Panc1 (cell line): ENCODE measurements at regions not wholly inside any gene's neighbourhood (a gene's known extent, or its start where the extent isn't known, plus 50 kb on each side); places are given as distances from the start of the nearest gene placed in this dataset.

Experiments
- CTCF ChIP-seq: fragments of 450-650 bp; IDR thresholded peaks from 2 replicates; pipeline ENCODE4 v1.5.1; 2017; ENCODE audit warnings: mild to moderate bottlenecking
- POLR2AphosphoS5 ChIP-seq: IDR thresholded peaks from 2 replicates; pipeline ENCODE4 v1.6.1; 2012; ENCODE audit warnings: mild to moderate bottlenecking, low read depth, low read length, moderate library complexity
- REST ChIP-seq, 2 experiments: IDR thresholded peaks; 2 replicates each; pipeline ENCODE4 v1.6.1; 2011 to 2012; ENCODE audit warnings: low read depth in 2 of 2, control low read depth in 1 of 2, low read length in 1 of 2, mild to moderate bottlenecking in 1 of 2, moderate library complexity in 1 of 2; ENCODE audit not compliant: insufficient read depth in 1 of 2

DNA sequence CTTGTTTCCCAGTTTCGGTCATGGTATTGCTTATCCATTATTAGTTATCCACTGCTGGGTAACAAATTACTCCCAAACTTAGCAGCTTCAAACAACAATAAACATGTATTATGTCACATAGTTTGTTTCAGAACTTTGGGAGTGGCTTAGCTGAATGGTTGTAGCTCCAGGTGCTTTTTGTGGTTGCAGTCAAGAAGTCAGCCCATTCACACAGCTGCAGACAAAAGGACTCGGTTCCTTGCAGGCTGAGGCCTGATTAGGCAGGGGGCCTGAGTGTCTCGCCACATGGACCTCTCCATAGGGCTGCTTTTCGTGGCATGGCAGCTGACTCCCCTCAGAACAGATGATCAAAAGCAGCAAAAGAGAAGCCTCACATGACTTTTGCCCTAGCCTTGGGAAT lies 58.2 kb upstream of the ITGA4 start:
- TF ChIP-seq POLR2AphosphoS5, result no peak
- TF ChIP-seq CTCF, result no peak
- TF ChIP-seq REST (IDR thresholded peaks at IDR 0.05; ENCODE audit: insufficient read depth in 1 of 2, low read depth in 2 of 2, low read length in 1 of 2), result no peak
